ENCODE measurements at regions not wholly inside any gene's neighbourhood (a gene's known extent, or its start where the extent isn't known, plus 50 kb on each side); places are given as distances from the start of the nearest gene placed in this dataset.

DNA sequence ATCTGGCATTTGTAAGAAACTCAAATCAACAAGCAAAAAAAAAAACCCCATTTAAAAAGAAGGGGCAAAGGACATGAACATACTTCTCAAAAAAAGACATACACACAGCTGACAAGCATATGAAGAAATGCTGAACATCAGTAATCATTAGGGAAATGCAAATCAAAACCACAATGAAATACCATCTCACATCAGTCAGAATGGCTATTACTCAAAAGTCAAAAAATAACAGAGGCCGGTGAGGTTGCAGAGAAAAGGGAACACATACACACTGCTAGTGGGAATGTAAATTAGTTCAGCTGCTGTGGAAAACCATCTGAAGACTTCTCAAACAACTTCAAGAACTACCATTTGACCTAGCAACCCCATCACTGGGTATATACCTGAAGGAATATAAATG lies 199.4 kb upstream of the THBS1 start:
- no peaks in the 10 kb centered on the region for H3K9me2 ChIP-seq (ENCODE audit: insufficient read depth, low read length)
- no peak for TF ChIP-seq EZH2 (IDR thresholded peaks at IDR 0.05; ENCODE audit: borderline replicate concordance, insufficient read depth, low read length, poor library complexity, severe bottlenecking)
- TF ChIP-seq MXI1 (conservative IDR thresholded peaks at IDR 0.05; ENCODE audit: poor library complexity, severe bottlenecking), result no peak
- TF ChIP-seq, protein P1, sequence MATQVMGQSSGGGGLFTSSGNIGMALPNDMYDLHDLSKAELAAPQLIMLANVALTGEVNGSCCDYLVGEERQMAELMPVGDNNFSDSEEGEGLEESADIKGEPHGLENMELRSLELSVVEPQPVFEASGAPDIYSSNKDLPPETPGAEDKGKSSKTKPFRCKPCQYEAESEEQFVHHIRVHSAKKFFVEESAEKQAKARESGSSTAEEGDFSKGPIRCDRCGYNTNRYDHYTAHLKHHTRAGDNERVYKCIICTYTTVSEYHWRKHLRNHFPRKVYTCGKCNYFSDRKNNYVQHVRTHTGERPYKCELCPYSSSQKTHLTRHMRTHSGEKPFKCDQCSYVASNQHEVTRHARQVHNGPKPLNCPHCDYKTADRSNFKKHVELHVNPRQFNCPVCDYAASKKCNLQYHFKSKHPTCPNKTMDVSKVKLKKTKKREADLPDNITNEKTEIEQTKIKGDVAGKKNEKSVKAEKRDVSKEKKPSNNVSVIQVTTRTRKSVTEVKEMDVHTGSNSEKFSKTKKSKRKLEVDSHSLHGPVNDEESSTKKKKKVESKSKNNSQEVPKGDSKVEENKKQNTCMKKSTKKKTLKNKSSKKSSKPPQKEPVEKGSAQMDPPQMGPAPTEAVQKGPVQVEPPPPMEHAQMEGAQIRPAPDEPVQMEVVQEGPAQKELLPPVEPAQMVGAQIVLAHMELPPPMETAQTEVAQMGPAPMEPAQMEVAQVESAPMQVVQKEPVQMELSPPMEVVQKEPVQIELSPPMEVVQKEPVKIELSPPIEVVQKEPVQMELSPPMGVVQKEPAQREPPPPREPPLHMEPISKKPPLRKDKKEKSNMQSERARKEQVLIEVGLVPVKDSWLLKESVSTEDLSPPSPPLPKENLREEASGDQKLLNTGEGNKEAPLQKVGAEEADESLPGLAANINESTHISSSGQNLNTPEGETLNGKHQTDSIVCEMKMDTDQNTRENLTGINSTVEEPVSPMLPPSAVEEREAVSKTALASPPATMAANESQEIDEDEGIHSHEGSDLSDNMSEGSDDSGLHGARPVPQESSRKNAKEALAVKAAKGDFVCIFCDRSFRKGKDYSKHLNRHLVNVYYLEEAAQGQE (IDR thresholded peaks at IDR 0.05; ENCODE audit: borderline replicate concordance), result no peak
- no peak for TF ChIP-seq SMC3 (conservative IDR thresholded peaks at IDR 0.05; ENCODE audit: poor library complexity)
- no peak for TF ChIP-seq EP300 (conservative IDR thresholded peaks at IDR 0.05; ENCODE audit: poor library complexity, severe bottlenecking)
- TF ChIP-seq TAF1 (IDR thresholded peaks at IDR 0.05; ENCODE audit: low read depth), result no peak
- TF ChIP-seq RAD21 (conservative IDR thresholded peaks at IDR 0.05), result no peak
- TF ChIP-seq, protein P2, sequence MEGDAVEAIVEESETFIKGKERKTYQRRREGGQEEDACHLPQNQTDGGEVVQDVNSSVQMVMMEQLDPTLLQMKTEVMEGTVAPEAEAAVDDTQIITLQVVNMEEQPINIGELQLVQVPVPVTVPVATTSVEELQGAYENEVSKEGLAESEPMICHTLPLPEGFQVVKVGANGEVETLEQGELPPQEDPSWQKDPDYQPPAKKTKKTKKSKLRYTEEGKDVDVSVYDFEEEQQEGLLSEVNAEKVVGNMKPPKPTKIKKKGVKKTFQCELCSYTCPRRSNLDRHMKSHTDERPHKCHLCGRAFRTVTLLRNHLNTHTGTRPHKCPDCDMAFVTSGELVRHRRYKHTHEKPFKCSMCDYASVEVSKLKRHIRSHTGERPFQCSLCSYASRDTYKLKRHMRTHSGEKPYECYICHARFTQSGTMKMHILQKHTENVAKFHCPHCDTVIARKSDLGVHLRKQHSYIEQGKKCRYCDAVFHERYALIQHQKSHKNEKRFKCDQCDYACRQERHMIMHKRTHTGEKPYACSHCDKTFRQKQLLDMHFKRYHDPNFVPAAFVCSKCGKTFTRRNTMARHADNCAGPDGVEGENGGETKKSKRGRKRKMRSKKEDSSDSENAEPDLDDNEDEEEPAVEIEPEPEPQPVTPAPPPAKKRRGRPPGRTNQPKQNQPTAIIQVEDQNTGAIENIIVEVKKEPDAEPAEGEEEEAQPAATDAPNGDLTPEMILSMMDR (IDR thresholded peaks at IDR 0.05; ENCODE audit: poor library complexity, severe bottlenecking), result no peak
- TF ChIP-seq POLR2AphosphoS5 (IDR thresholded peaks at IDR 0.05), result no peak
- no peaks in the 10 kb centered on the region for H3K79me2 ChIP-seq (replicated peaks; ENCODE audit: insufficient read depth, low read length)
- H3K4me3 ChIP-seq (ENCODE audit: low read length), result no peak overlapping the region
- H3K36me3 ChIP-seq (ENCODE audit: insufficient read depth, low read length), result no peaks in the 10 kb centered on the region
- no peak overlapping the region for H3K4me2 ChIP-seq (ENCODE audit: low read length)
- H3K9me3 ChIP-seq (ENCODE audit: low read length), result no peaks in the 10 kb centered on the region
- no peak overlapping the region for H3K9ac ChIP-seq (ENCODE audit: low read length)
- no peak overlapping the region for H3K27ac ChIP-seq (ENCODE audit: low read length)
- no peaks in the 10 kb centered on the region for H3F3A ChIP-seq (ENCODE audit: insufficient read depth, low read length, poor library complexity, severe bottlenecking)
- H2AFZ ChIP-seq (ENCODE audit: low read depth, low read length), result no peak overlapping the region
- H3K27me3 ChIP-seq (ENCODE audit: insufficient read depth, low read depth, low read length), result no peaks in the 10 kb centered on the region
- no peaks in the 10 kb centered on the region for H4K20me1 ChIP-seq (ENCODE audit: insufficient read depth)

DNA sequence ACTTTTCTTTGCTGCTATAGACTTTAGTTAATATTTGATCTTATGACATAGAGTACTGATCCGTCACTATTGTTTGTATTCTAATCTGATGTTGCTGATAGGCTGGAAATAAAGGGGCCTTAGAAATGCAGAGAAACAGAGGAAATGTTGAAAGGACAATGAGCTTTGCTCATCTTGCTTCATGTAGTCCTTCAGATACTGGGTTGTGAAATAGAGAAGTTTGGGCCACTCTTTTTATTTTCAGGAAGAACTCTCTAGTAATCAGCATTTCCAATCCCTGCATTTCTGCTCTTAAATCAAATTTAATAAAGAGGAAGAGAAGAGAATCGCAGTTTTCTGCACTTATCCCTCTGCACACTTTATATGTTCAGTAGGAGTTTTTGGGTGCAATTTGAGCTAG lies 192.8 kb upstream of the THBS1 start:
- H3K36me3 ChIP-seq (ENCODE audit: insufficient read depth, low read length), result no peaks in the 10 kb centered on the region
- TF ChIP-seq POLR2AphosphoS5 (IDR thresholded peaks at IDR 0.05) (no peak), SMC3 (conservative IDR thresholded peaks at IDR 0.05; ENCODE audit: poor library complexity) (no peak), EP300 (conservative IDR thresholded peaks at IDR 0.05; ENCODE audit: poor library complexity, severe bottlenecking) (no peak), MXI1 (conservative IDR thresholded peaks at IDR 0.05; ENCODE audit: poor library complexity, severe bottlenecking) (no peak), EZH2 (IDR thresholded peaks at IDR 0.05; ENCODE audit: borderline replicate concordance, insufficient read depth, low read length, poor library complexity, severe bottlenecking) (no peak), RAD21 (conservative IDR thresholded peaks at IDR 0.05) (no peak), TAF1 (IDR thresholded peaks at IDR 0.05; ENCODE audit: low read depth) (no peak)
- TF ChIP-seq, protein P2 (IDR thresholded peaks at IDR 0.05; ENCODE audit: poor library complexity, severe bottlenecking), result no peak
- TF ChIP-seq, protein P1 (IDR thresholded peaks at IDR 0.05; ENCODE audit: borderline replicate concordance), result no peak

More for the DNA sequence above, 192.8 kb upstream of the THBS1 start:
- Histone ChIP-seq H2AFZ (ENCODE audit: low read depth, low read length) (no peak overlapping the region), H3K4me2 (ENCODE audit: low read length) (no peak overlapping the region), H3K9me2 (ENCODE audit: insufficient read depth, low read length) (no peaks in the 10 kb centered on the region), H3K9me3 (ENCODE audit: low read length) (no peaks in the 10 kb centered on the region), H3F3A (ENCODE audit: insufficient read depth, low read length, poor library complexity, severe bottlenecking) (no peaks in the 10 kb centered on the region), H3K9ac (ENCODE audit: low read length) (no peak overlapping the region), H3K27ac (ENCODE audit: low read length) (no peak overlapping the region), H4K20me1 (ENCODE audit: insufficient read depth) (no peaks in the 10 kb centered on the region), H3K4me3 (ENCODE audit: low read length) (no peak overlapping the region), H3K79me2 (replicated peaks; ENCODE audit: insufficient read depth, low read length) (no peaks in the 10 kb centered on the region), H3K27me3 (ENCODE audit: insufficient read depth, low read depth, low read length) (no peaks in the 10 kb centered on the region)
